WI38 (cell line): ENCODE measurements at regions not wholly inside any gene's neighbourhood (a gene's known extent, or its start where the extent isn't known, plus 50 kb on each side); places are given as distances from the start of the nearest gene placed in this dataset.
"Not testable (repeated sequence)": the region's sequence is repeated elsewhere in the genome, so short reads cannot be mapped to it uniquely, and the experiment has no call there.

ENCODE experiments used
- H3K4me3 ChIP-seq: 2 replicates; pipeline ENCODE4 v1.5.1; 2011; ENCODE audit warnings: low read depth, mild to moderate bottlenecking, control low read depth, low read length
- CTCF ChIP-seq: IDR thresholded peaks from 2 replicates; pipeline ENCODE4 v1.5.1; 2012; ENCODE audit warnings: low read depth, mild to moderate bottlenecking, control low read depth, low read length

- TF ChIP-seq CTCF: no peak
- H3K4me3 ChIP-seq: no peak overlapping the region
Measured at GRCh38 chr6:22129751-22130150, 167.1 kb downstream of the PRL start.

- no peak for TF ChIP-seq CTCF
- no peak overlapping the region for H3K4me3 ChIP-seq
Measured at GRCh38 chr6:22132656-22133055, 164.2 kb downstream of the PRL start.

- TF ChIP-seq CTCF: no peak
Measured at GRCh38 chr6:22133357-22133756, 163.5 kb downstream of the PRL start.

GRCh38 chr6:22134308-22134707 lies 162.5 kb downstream of the PRL start:
- TF ChIP-seq CTCF: no peak
- no peak overlapping the region for H3K4me3 ChIP-seq

More at GRCh38 chr6:22133357-22133756, 163.5 kb downstream of the PRL start:
- no peak overlapping the region for H3K4me3 ChIP-seq

GRCh38 chr6:22135395-22135794 lies 161.4 kb downstream of the PRL start:
- H3K4me3 ChIP-seq: no peak overlapping the region
- TF ChIP-seq CTCF: no peak

GRCh38 chr6:22140736-22141135 lies 156.1 kb downstream of the PRL start:
- H3K4me3 ChIP-seq: not testable (repeated sequence)

- no peak for TF ChIP-seq CTCF
- H3K4me3 ChIP-seq: no peak overlapping the region
Measured at GRCh38 chr6:22141241-22141745, 155.5 kb downstream of the PRL start.

- H3K4me3 ChIP-seq: no peak overlapping the region
- no peak for TF ChIP-seq CTCF
Measured at GRCh38 chr6:22142856-22143255, 154.0 kb downstream of the PRL start.
